MM.1S (cell line): ENCODE measurements at regions not wholly inside any gene's neighbourhood (a gene's known extent, or its start where the extent isn't known, plus 50 kb on each side); places are given as distances from the start of the nearest gene placed in this dataset.

Source experiments
- CTCF ChIP-seq: fragments of 300-600 bp; sonication (generic); IDR thresholded peaks from 2 replicates; pipeline ENCODE4 v1.5.1; 2016; ENCODE audit warnings: antibody characterized with exemption, low read length, mixed read lengths
- EZH2phosphoT487 ChIP-seq: fragments of 300-600 bp; sonication (generic); IDR thresholded peaks from 2 replicates; pipeline ENCODE4 v1.6.1; 2018; ENCODE audit warnings: antibody characterized with exemption, low read length

- no peak for TF ChIP-seq CTCF
- TF ChIP-seq EZH2phosphoT487, result no peak
Observed at GRCh38 chr20:40203032-40203431, 486.0 kb downstream of the MAFB start.
